ENCODE measurements at regions not wholly inside any gene's neighbourhood (a gene's known extent, or its start where the extent isn't known, plus 50 kb on each side); places are given as distances from the start of the nearest gene placed in this dataset.

DNA sequence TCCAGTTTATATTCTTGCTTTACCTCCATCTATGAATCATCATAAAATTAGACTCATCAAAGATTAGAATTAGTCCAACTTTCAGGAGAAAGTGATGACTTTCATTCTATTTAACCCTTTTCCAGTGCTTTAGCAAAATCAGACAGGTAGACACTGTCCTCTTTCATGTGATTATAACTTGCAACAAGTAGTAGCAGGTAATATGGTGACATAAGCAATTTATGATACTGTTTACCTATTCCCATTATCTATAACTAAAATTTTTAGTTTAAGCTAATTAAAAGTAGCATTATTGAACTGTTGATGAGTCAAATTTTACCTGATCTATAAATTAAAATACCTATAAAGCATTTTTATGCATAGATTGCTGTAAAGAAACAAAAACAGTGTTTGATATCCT lies 351.6 kb downstream of the SEC23A start:
- no peak for DNase-seq (ENCODE audit: low spot score)
- no peak overlapping the region for H3K27ac ChIP-seq
- no peaks in the 10 kb centered on the region for H3K9me3 ChIP-seq (ENCODE audit: low read depth)
- H3K4me1 ChIP-seq (ENCODE audit: insufficient read depth), result no peaks in the 10 kb centered on the region
- H4K20me1 ChIP-seq (ENCODE audit: insufficient read depth, poor library complexity, severe bottlenecking), result no peaks in the 10 kb centered on the region
- TF ChIP-seq, protein P1, sequence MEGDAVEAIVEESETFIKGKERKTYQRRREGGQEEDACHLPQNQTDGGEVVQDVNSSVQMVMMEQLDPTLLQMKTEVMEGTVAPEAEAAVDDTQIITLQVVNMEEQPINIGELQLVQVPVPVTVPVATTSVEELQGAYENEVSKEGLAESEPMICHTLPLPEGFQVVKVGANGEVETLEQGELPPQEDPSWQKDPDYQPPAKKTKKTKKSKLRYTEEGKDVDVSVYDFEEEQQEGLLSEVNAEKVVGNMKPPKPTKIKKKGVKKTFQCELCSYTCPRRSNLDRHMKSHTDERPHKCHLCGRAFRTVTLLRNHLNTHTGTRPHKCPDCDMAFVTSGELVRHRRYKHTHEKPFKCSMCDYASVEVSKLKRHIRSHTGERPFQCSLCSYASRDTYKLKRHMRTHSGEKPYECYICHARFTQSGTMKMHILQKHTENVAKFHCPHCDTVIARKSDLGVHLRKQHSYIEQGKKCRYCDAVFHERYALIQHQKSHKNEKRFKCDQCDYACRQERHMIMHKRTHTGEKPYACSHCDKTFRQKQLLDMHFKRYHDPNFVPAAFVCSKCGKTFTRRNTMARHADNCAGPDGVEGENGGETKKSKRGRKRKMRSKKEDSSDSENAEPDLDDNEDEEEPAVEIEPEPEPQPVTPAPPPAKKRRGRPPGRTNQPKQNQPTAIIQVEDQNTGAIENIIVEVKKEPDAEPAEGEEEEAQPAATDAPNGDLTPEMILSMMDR (IDR thresholded peaks at IDR 0.05; ENCODE audit: poor library complexity), result no peak
- TF ChIP-seq EZH2phosphoT487 (IDR thresholded peaks at IDR 0.05; ENCODE audit: low read depth, severe bottlenecking, unreplicated experiment) (no peak), EZH2 (IDR thresholded peaks at IDR 0.05; ENCODE audit: borderline replicate concordance) (no peak)
- H3K79me2 ChIP-seq, result no peaks in the 10 kb centered on the region
- H3K9me2 ChIP-seq (replicated peaks; ENCODE audit: insufficient read depth), result no peaks in the 10 kb centered on the region
- no peak overlapping the region for H2AFZ ChIP-seq
- no peaks in the 10 kb centered on the region for H3K36me3 ChIP-seq (replicated peaks; ENCODE audit: insufficient read depth, low read depth)
- no peak overlapping the region for H3K4me3 ChIP-seq
- no peaks in the 10 kb centered on the region for H3K27me3 ChIP-seq
- H3K4me2 ChIP-seq, result no peak overlapping the region

DNA sequence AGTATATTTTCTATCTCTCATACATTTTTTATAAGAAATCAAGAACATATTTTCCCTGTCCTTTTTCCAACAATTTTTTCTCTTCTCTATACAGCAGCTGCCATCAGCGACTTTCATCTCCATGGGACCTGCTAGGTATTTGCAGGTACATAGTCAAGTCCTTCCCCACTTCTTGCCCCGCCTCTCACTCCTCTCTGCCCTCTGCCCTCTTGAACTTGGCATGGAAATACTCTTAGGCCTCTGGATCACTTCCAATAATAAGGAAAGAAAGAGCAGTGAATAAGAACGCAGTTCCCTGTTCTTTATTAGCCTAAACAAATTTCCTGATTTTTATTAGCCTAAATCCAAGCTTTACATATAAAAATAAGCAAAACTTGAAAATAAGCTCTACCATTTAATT lies 353.1 kb downstream of the SEC23A start:
- Histone ChIP-seq H3K9me3 (ENCODE audit: low read depth) (no peaks in the 10 kb centered on the region), H3K9me2 (replicated peaks; ENCODE audit: insufficient read depth) (no peaks in the 10 kb centered on the region), H4K20me1 (ENCODE audit: insufficient read depth, poor library complexity, severe bottlenecking) (no peaks in the 10 kb centered on the region), H3K4me1 (ENCODE audit: insufficient read depth) (no peaks in the 10 kb centered on the region), H3K36me3 (replicated peaks; ENCODE audit: insufficient read depth, low read depth) (no peaks in the 10 kb centered on the region), H3K79me2 (no peaks in the 10 kb centered on the region), H2AFZ (no peak overlapping the region), H3K27me3 (no peaks in the 10 kb centered on the region), H3K4me2 (no peak overlapping the region), H3K27ac (no peak overlapping the region), H3K4me3 (no peak overlapping the region)
- DNase-seq (ENCODE audit: low spot score), result no peak
- TF ChIP-seq, protein P1 (IDR thresholded peaks at IDR 0.05; ENCODE audit: poor library complexity), result no peak
- TF ChIP-seq EZH2phosphoT487 (IDR thresholded peaks at IDR 0.05; ENCODE audit: low read depth, severe bottlenecking, unreplicated experiment) (no peak), EZH2 (IDR thresholded peaks at IDR 0.05; ENCODE audit: borderline replicate concordance) (no peak)
- WGBS (ENCODE audit: low lambda C conversion rate, missing lambda C conversion rate), result 92% methylated on average over 3 of the region's 3 CpGs

DNA sequence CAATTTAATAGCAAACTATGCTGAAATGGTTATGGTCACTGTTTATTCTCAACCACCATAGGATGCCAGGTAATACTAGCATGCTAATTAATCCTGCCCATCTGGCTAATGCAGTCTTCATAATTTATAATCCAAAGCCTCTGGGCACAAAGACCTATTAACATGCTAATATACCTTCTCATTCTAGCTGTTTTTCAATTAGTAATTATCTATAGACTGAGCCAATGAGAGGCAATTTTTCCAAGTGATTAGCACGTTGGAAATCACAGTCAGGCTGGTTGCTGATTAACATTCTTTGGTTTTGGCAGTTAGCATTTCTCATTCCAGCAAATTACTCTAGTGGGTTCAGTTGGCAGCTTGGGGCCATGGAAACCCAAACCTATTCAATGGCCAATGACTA lies 357.2 kb downstream of the SEC23A start:
- H2AFZ ChIP-seq, result no peak overlapping the region
- H3K4me2 ChIP-seq, result no peak overlapping the region
- H3K9me2 ChIP-seq (replicated peaks; ENCODE audit: insufficient read depth), result no peaks in the 10 kb centered on the region
- H3K27ac ChIP-seq, result no peak overlapping the region
- no peaks in the 10 kb centered on the region for H4K20me1 ChIP-seq (ENCODE audit: insufficient read depth, poor library complexity, severe bottlenecking)
- no peaks in the 10 kb centered on the region for H3K4me1 ChIP-seq (ENCODE audit: insufficient read depth)
- DNase-seq (ENCODE audit: low spot score), result no peak
- WGBS (ENCODE audit: low lambda C conversion rate, missing lambda C conversion rate), result 38% methylated on average over 1 of the region's 1 CpG
- H3K79me2 ChIP-seq, result no peaks in the 10 kb centered on the region
- TF ChIP-seq EZH2phosphoT487 (IDR thresholded peaks at IDR 0.05; ENCODE audit: low read depth, severe bottlenecking, unreplicated experiment) (no peak), EZH2 (IDR thresholded peaks at IDR 0.05; ENCODE audit: borderline replicate concordance) (no peak)
- TF ChIP-seq, protein P1 (IDR thresholded peaks at IDR 0.05; ENCODE audit: poor library complexity), result no peak
- H3K9me3 ChIP-seq (ENCODE audit: low read depth), result no peaks in the 10 kb centered on the region
- H3K27me3 ChIP-seq, result no peaks in the 10 kb centered on the region
- no peak overlapping the region for H3K4me3 ChIP-seq
- no peaks in the 10 kb centered on the region for H3K36me3 ChIP-seq (replicated peaks; ENCODE audit: insufficient read depth, low read depth)

DNA sequence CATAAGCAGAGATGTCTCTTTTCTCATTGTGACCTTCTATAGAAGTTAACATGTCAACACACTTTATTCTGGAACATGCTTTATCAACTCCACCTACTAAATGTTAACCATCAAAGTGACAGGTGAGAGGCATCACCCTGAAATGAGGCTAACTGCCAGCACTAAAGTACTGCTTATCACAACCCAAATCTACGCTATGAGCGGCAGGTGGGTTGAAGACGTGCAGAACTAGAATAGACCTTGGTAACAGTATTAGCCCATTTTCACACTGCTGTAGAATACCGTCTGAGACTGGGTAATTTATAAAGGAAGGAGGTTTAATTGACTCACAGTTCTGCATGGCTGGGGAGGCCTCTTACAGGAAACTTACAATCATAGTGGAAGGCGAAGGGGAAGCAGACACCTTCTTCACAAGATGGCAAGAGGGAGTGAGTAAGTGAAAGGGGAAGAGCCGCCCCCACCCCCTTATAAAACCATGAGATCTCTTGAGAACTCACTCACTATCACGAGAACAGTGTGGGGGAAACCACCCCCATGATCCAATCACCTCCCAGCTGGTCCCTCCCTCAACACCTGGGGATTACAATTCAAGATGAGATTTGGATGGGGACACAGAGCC lies 359.0 kb downstream of the SEC23A start:
- TF ChIP-seq EZH2phosphoT487 (IDR thresholded peaks at IDR 0.05; ENCODE audit: low read depth, severe bottlenecking, unreplicated experiment), result no peak
- TF ChIP-seq, protein P1 (IDR thresholded peaks at IDR 0.05; ENCODE audit: poor library complexity), result no peak
- TF ChIP-seq EZH2 (IDR thresholded peaks at IDR 0.05; ENCODE audit: borderline replicate concordance), result no peak
- DNase-seq (ENCODE audit: low spot score), result no peak
- H3K4me2 ChIP-seq, result no peak overlapping the region
- no peak overlapping the region for H2AFZ ChIP-seq
- H3K79me2 ChIP-seq, result no peaks in the 10 kb centered on the region
- no peak overlapping the region for H3K4me3 ChIP-seq
- no peaks in the 10 kb centered on the region for H3K9me2 ChIP-seq (replicated peaks; ENCODE audit: insufficient read depth)
- no peaks in the 10 kb centered on the region for H4K20me1 ChIP-seq (ENCODE audit: insufficient read depth, poor library complexity, severe bottlenecking)
- WGBS (ENCODE audit: low lambda C conversion rate, missing lambda C conversion rate), result 76% methylated on average over 7 of the region's 7 CpGs
- no peaks in the 10 kb centered on the region for H3K36me3 ChIP-seq (replicated peaks; ENCODE audit: insufficient read depth, low read depth)
- no peaks in the 10 kb centered on the region for H3K4me1 ChIP-seq (ENCODE audit: insufficient read depth)
- H3K27me3 ChIP-seq, result no peaks in the 10 kb centered on the region
- no peak overlapping the region for H3K27ac ChIP-seq
- no peaks in the 10 kb centered on the region for H3K9me3 ChIP-seq (ENCODE audit: low read depth)
